MM.1S (cell line): ENCODE measurements at regions not wholly inside any gene's neighbourhood (a gene's known extent, or its start where the extent isn't known, plus 50 kb on each side); places are given as distances from the start of the nearest gene placed in this dataset.

Source experiments
- DNase-seq: peaks from one replicate; pipeline ENCODE4 v3.0.0-alpha.2; 2015
- H2AFZ ChIP-seq: fragments of 300-600 bp; sonication (generic); 2 replicates; pipeline ENCODE4 v1.6.0; 2016; ENCODE audit warnings: antibody characterized with exemption, low read length
- H3F3A ChIP-seq: fragments of 300-600 bp; sonication (generic); 2 replicates; pipeline ENCODE4 v1.6.1; 2016; ENCODE audit warnings: mild to moderate bottlenecking, antibody characterized with exemption, low read length, moderate library complexity, mixed read lengths; ENCODE audit not compliant: insufficient read depth
- H3K27ac ChIP-seq: fragments of 300-600 bp; sonication (generic); 2 replicates; pipeline ENCODE4 v1.5.1; 2016; ENCODE audit warnings: mild to moderate bottlenecking, low read length
- H3K27me3 ChIP-seq: fragments of 300-600 bp; sonication (generic); replicated peaks from 2 replicates; pipeline ENCODE4 v1.6.0; 2016; ENCODE audit warnings: low read length; ENCODE audit not compliant: insufficient read depth
- H3K36me3 ChIP-seq: fragments of 300-600 bp; sonication (generic); replicated peaks from 2 replicates; pipeline ENCODE4 v1.6.1; 2016; ENCODE audit warnings: mild to moderate bottlenecking, low read length, mixed read lengths; ENCODE audit not compliant: insufficient read depth
- H3K4me1 ChIP-seq: fragments of 300-600 bp; sonication (generic); 2 replicates; pipeline ENCODE4 v1.6.1; 2016; ENCODE audit warnings: low read length, mixed read lengths
- H3K4me2 ChIP-seq: fragments of 300-600 bp; sonication (generic); 2 replicates; pipeline ENCODE4 v1.6.0; 2016; ENCODE audit warnings: low read depth, low read length
- H3K4me3 ChIP-seq: fragments of 300-600 bp; sonication (generic); 2 replicates; pipeline ENCODE4 v1.5.1; 2016; ENCODE audit warnings: low read length, mixed read lengths
- H3K79me2 ChIP-seq: fragments of 300-600 bp; sonication (generic); 2 replicates; pipeline ENCODE4 v1.6.1; 2016; ENCODE audit warnings: mixed run types, low read length, mixed read lengths
- H3K9ac ChIP-seq: fragments of 300-600 bp; sonication (generic); 2 replicates; pipeline ENCODE4 v1.6.1; 2016; ENCODE audit warnings: low read length, mixed read lengths
- H3K9me2 ChIP-seq: fragments of 300-600 bp; sonication (generic); replicated peaks from 2 replicates; pipeline ENCODE4 v1.6.1; 2016; ENCODE audit warnings: mild to moderate bottlenecking, low read length, mixed read lengths; ENCODE audit not compliant: insufficient read depth
- H3K9me3 ChIP-seq: fragments of 300-600 bp; sonication (generic); replicated peaks from 2 replicates; pipeline ENCODE4 v1.6.1; 2016; ENCODE audit warnings: mild to moderate bottlenecking, low read length, mixed read lengths; ENCODE audit not compliant: insufficient read depth
- H4K20me1 ChIP-seq: fragments of 300-600 bp; sonication (generic); 2 replicates; pipeline ENCODE4 v1.6.1; 2016; ENCODE audit warnings: mild to moderate bottlenecking, low read length, moderate library complexity, mixed read lengths; ENCODE audit not compliant: insufficient read depth
- EZH2 ChIP-seq: fragments of 300-600 bp; sonication (generic); optimal IDR thresholded peaks from 2 replicates; pipeline ENCODE3; 2017; ENCODE audit warnings: low read depth, mild to moderate bottlenecking, antibody characterized with exemption, low read length, mixed read lengths
- EZH2phosphoT487 ChIP-seq: fragments of 300-600 bp; sonication (generic); IDR thresholded peaks from 2 replicates; pipeline ENCODE4 v1.6.1; 2018; ENCODE audit warnings: antibody characterized with exemption, low read length
- TF ChIP-seq, protein P1 (sequence below): fragments of 300-600 bp; sonication (generic); IDR thresholded peaks from 2 replicates; pipeline ENCODE4 v1.5.1; 2016; ENCODE audit warnings: antibody characterized with exemption, low read length, mixed read lengths

DNA sequence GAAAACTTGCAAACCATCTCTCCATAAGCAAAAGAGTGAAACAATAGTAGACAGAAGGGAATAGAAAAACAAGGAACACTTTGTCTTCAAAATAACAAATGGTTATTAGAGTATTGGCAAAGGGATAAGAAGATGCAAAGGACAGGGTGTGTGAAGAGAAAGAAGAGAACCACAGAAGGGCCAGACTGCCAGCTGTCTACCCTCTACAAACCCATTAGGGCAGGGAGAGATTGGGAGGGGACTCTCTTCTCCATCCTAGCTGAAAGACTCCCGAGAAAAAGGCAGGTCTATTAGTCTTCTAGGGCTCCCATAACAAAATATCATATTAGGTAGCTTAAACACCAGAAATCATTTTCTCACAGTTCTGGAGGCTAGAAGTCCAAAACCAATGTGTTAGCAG is 292.8 kb downstream of the PTBP2 start:
- Histone ChIP-seq H3K9ac (no peak overlapping the region), H3K27ac (no peak overlapping the region), H4K20me1 (no peaks in the 10 kb centered on the region), H3K4me3 (no peak overlapping the region), H3K9me2 (no peaks in the 10 kb centered on the region), H2AFZ (no peak overlapping the region), H3K27me3 (no peaks in the 10 kb centered on the region), H3K4me1 (peaks cover 16% of the 10 kb centered on the region; the same call in 1 of the 2 replicates), H3K4me2 (no peak overlapping the region), H3F3A (no peaks in the 10 kb centered on the region), H3K36me3 (no peaks in the 10 kb centered on the region), H3K9me3 (no peaks in the 10 kb centered on the region), H3K79me2 (no peaks in the 10 kb centered on the region)
- TF ChIP-seq EZH2 = no peak
- TF ChIP-seq EZH2phosphoT487 = no peak
- TF ChIP-seq, protein P1, sequence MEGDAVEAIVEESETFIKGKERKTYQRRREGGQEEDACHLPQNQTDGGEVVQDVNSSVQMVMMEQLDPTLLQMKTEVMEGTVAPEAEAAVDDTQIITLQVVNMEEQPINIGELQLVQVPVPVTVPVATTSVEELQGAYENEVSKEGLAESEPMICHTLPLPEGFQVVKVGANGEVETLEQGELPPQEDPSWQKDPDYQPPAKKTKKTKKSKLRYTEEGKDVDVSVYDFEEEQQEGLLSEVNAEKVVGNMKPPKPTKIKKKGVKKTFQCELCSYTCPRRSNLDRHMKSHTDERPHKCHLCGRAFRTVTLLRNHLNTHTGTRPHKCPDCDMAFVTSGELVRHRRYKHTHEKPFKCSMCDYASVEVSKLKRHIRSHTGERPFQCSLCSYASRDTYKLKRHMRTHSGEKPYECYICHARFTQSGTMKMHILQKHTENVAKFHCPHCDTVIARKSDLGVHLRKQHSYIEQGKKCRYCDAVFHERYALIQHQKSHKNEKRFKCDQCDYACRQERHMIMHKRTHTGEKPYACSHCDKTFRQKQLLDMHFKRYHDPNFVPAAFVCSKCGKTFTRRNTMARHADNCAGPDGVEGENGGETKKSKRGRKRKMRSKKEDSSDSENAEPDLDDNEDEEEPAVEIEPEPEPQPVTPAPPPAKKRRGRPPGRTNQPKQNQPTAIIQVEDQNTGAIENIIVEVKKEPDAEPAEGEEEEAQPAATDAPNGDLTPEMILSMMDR = no peak
- no peak for DNase-seq

DNA sequence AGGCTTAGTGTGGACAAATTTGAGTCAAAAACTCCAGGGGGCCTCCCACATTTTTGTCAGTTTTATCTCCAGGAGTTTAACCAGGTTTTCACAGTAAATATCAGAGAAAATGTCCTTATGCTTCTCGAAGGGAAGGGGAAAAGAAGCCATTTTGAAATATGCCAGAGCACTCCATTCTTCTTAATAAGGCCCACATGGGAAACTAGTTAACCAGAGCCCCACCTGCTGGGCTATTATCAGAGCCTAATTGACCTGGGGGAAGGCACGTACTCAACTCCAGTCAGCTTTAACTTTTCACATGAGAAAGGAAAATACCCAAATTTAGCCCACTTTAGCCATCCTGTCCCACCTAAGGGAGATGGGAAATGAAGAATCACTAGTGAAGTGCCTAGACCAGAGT is 296.3 kb downstream of the PTBP2 start:
- H2AFZ ChIP-seq = no peak overlapping the region
- H3K4me1 ChIP-seq = no peaks in the 10 kb centered on the region
- DNase-seq = peak; percentile 27
- TF ChIP-seq, protein P1 = peak; percentile 25
- no peak for TF ChIP-seq EZH2phosphoT487
- H4K20me1 ChIP-seq = no peaks in the 10 kb centered on the region
- H3K27ac ChIP-seq = no peak overlapping the region
- H3K9me2 ChIP-seq = no peaks in the 10 kb centered on the region
- H3K36me3 ChIP-seq = no peaks in the 10 kb centered on the region
- H3K27me3 ChIP-seq = no peaks in the 10 kb centered on the region
- no peaks in the 10 kb centered on the region for H3K9me3 ChIP-seq
- no peak overlapping the region for H3K4me3 ChIP-seq
- H3F3A ChIP-seq = no peaks in the 10 kb centered on the region
- no peak overlapping the region for H3K9ac ChIP-seq
- no peak overlapping the region for H3K4me2 ChIP-seq
- no peaks in the 10 kb centered on the region for H3K79me2 ChIP-seq
